IPS DF 4.7 (cell line): ENCODE measurements at regions not wholly inside any gene's neighbourhood (a gene's known extent, or its start where the extent isn't known, plus 50 kb on each side); places are given as distances from the start of the nearest gene placed in this dataset.

Experiments used
- DNase-seq: peaks from one replicate; pipeline ENCODE4 v3.0.0-alpha.2; 2013; ENCODE audit warnings: low spot score; ENCODE audit errors: extremely low read depth

DNA sequence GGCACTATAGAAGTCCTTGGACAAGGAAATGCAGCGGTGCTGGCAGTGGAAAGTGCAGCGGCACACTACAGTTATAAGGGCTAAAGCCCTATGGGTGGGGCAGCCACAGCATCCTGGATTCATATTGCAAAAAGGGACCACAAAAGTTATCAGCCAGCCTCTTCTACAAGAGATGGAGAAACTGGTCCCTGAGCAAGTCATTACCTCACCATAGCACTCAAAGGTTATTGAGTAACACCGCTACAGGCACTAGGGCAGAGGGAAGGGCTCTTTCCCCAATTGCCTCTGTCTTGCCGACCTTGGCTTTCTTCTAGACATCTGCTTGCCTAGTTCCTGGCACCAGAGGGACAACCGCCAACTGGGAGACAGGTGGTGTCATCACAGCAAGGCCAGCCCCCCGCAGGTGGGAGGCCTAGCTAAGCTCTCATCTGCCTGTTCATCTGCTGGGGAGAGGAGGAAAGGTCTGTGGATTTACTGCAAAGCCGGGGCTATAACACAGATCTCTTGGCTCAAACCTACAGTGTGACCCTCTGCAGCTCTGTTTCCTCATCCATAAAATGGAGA lies 600.0 kb downstream of the BCOR start:
- DNase-seq, result no peak

DNA sequence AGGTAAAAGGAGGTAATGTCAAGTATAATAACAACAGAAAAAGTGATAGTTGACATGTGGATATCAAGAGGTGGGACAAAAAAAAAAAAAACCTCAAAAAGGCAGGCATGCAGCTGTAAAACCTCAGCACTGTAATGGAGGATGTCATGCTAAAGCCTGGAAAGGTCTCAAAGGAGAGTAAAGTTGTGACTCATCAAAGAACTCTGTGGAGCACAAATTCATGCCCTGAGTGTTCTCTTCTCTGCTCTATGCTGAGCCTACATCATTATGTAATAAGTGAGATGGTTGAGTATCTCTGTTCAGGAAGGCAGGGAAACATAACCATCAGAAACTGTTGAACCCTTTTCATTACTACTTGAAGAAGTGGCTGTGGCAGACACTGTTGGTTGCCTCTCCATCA lies 597.8 kb downstream of the BCOR start:
- no peak for DNase-seq

DNA sequence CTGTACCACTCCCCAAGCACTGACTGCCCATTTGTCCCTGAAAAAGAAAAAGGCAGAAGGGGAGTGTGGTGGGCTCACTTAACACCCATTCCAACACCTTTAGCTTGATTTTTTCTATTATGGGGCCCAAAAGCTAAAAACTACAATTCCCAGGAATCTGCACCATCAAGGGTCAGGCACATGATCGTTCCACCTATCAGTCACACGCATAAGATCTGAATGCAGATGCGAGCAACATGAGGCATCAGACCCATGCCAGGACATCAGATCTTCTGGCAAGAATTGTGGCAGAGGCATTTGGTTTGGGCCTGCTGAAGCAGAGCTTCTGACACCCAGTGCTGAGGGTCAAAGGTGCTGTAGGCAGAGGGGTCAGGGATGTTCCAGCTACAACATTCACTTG lies 595.9 kb downstream of the BCOR start:
- no peak for DNase-seq

DNA sequence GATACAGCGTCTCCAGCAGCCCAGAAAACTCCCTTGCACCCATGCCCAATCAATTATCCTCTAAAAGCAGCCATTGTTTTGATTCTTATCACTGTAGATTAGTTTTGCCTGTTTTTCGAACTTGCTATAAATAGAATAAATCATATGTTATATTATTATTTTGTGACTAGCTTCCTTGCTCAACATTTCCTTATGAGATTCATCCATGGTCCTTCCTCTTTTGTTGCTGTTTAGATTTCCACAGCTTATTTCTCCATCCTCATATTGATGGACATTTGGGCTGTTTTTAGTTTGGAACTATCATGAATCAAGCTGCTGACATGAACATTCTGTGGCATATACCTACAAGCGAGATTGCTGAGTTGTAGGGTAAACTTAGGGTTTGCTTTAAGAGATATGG lies 595.3 kb downstream of the BCOR start:
- DNase-seq, result no peak

DNA sequence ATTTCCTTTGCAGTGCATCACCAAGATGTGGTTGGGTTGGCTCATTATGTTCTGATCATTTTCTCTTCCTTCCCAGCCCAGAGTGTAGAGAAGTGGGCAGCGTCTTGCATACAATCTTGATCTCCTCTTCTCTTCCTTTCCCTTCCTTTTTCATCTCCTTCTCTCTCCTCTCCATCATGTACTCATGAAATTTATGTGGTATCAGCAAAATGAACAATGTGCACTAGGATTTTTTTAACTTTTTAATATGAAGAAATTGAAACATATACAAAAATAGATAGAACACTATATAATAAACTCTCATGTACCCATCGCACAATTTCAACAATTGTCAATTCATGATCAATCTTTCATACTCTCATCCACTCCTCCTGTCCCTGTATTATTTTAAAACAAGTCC lies 593.5 kb downstream of the BCOR start:
- DNase-seq, result no peak

DNA sequence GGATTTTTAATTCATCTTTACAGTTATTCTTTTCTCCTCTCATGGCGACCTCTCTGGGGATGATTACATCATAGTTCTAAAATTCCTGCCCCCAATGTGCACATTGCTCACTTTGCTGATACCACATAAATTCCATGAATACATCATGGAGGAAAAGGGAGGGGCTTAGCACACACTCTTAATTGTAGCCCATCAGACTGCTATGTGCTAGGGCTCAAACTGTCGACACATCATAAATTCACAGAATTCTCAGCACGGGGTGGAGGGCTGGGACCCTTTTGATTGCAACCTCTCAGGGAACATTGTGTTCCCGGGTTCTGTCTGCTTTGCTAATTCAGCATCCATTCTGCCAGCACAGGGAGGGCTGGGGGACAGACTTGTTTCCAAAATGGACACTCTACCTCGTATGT lies 592.9 kb downstream of the BCOR start:
- DNase-seq, result no peak

DNA sequence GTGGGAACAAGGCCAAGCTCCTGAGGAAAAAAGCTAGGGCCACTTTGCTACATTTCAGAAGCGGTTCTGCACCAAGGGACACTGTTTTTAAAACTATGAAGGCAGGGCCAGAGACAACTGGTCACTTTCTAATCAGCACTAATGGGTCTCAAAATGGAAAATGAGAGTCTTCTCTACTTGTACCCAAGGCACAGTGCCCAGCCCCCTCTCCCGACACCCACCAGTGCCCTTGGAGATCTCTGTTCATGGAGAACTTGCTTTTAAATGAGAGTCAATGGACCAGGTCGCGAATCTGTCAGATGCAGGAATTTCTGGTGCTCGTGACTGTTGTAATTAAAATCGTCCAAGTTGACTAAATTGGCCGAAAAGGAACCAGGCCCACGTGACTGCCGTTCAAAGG lies 591.6 kb downstream of the BCOR start:
- DNase-seq, result no peak

DNA sequence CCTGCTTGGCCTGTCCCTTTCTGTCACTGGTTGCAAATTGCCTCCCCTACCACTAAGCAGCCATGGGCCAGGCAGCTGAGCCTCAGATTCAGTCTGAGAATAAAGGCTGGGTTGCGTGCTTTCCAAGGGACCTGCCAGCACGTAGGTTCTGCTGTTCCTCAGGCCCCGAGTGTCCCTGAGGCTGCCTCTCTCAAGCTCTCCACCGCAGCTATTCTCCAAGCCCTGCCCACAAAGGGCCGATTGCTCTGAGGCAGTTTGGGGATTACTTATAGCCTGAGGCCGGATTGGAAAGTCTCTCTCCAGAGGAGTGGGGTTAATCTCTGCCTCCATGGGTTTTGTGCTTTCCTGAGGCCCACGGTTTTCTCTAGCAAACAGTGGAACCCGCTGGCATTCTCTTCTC lies 590.7 kb downstream of the BCOR start:
- DNase-seq, result no peak

DNA sequence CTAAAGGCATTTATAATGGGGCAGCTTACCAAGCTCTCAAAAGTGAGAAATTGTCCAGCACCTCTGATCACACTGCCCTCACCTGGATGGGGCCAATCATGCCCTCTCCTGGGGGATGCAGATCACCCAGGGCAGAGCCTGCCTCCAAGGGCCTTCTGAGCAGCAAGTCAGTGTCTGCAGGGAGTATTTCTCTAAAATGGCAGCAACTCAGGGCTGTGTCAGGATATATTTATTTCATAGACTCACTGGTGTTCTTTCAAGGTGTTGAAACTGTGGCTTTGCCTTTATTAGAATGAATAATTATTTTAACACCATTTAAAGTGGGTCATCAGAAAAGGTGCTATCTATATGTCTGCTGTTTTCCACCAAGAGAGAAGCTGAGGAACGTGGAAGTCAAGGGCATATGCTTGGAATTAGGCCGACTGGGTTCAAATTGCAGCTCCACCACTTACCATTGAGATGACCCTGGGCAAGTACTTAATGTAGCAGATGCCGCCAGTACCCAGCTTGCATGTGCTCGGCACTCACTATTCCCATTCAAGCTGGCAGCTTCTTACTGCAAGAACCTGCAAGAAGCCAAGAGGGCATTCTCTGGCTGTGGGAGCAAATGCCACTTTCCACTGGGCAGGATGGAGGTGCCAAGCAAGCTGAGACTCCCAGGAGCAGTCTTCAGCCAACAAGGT lies 590.0 kb downstream of the BCOR start:
- no peak for DNase-seq

DNA sequence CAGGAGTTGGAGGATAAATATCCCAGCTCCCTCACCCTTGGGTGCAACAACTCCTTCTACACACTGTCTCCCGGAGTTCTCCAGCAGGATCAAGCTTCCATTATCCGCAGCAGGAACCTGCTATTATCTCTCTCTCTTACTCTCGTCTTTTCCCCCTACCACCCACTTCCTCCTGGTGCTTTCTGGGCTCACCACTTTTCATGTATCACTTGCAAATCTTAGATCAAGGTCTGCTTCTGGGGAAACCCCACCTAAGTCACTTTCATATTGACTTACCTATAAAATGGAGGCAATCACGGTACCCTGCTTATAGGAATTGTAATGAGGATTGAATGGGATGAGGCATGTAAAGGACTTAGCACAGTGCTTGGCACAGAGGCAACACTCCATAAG lies 589.5 kb downstream of the BCOR start:
- no peak for DNase-seq

DNA sequence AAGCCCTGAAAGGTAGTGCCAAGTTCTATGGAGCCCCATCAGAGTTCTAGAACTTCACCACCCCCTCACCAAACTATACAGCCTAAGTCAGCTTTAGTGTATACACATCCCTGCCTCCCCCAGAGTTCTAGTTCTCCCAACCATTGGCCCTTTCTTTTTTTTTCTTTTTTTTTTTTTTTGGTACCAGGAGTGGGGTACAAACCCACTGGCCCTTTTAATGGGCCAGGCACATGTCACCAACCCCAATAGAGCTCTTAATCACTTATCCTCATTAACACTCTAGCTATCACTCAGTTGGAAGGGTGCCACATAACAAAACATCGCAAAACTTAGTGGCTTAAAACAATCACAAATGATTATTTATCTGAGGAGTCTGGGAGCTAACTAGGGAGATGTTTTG lies 588.6 kb downstream of the BCOR start:
- DNase-seq, result no peak

DNA sequence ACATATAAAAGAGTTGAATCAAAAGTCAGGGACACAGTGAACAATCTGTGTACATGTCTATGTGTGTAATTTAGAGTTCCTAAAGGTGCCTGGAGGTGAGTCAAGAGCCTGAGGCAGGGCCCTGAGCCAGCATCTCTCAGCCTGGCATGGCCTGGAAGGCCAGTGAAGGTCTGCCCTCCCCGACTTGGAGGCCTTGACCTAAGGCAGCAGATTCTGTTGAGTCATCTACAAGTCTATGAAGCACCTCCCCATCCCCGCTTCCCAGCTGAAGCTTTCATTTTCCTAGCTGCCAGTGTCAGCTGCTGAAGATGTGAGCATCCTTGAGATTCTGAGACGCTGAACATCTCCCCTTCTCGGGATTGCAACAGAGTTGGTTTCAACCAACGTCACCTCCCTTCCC lies 583.9 kb downstream of the BCOR start:
- no peak for DNase-seq

DNA sequence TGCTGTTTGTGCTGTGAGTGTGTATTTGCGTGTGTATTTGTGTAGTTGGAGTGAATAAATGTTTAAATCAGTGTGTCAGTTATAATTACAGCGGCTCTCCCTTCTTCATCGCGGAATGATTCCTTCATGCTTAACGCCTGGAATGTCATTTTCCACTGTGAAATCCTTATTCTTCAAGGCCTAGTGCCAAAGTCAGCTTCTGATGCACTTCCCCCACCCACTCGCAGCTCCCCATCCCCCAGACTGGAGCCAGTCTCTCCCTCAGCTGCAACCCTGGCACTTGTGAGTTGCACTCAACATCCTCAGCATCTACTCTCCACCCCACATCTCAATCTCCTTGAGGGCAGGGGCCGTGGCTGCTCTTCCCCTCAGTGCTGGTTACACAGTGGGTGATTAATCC lies 583.0 kb downstream of the BCOR start:
- DNase-seq, result no peak

DNA sequence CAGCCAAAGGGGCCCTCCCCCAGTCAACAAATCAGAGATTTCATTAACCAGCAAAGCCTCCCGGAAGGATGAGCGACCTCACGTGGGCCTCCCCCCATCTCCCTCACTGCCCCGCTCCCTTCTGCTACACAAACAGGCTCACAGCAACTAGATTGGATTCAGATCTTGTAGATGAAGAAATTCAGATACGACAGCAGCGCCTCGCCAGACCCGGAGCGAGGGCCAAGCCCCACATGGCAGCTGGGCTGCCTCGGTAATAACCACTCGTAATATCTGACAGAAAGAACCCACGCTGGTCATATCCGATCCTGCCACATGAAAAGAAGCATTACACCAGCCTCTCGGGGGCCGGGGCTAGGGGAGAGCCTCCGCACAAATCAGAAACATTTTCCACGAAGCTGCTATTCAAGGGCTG lies 581.3 kb downstream of the BCOR start:
- DNase-seq, result no peak

DNA sequence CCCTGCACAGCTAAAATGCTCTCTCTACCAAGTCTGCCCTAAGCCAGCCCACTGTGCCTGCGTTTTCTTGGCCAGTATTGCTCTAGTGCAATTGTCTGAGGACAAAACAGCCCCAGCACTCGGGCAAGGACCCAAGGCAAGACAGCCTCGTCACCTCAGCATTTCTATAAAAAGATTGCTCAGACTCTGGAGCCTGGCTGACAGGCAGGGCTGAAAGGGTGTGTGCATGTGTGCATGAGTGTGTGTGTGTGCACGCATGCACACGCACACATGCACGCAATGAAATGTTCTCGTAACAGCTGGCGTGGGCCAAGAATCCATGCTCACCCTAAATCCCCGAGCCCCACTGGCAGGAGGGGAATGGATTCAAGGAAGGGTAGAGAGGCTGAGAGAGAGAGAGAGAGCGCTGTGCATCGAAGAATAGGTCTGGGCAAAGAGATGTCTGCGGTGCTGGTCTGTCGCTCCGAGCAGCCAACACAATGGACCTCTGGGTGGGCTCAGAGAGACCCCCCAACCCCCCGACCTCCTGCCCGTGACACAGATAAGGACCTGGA lies 579.2 kb downstream of the BCOR start:
- DNase-seq, result no peak

DNA sequence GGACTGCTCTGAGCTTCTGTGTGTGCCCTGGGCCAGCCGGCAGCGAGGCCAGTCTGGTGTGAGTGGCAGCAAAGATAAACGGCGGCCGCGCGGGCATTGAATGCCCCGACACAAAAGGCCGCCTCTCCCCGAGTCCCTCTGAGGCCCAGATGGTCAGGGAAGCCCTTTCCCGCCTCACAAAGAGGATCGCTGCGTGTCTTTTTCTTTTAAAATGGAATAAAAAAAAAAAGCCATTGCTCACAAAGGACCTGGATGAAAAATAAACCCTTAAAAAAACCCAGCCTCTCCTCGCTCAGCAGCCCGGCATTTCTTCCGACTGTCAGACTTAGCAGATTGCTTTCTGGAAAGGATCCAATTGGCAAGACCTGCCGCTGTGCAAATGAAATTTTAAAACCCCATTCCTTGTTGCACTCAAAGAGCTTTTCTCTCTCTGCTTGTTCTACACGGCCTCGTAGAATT lies 578.7 kb downstream of the BCOR start:
- DNase-seq, result no peak

DNA sequence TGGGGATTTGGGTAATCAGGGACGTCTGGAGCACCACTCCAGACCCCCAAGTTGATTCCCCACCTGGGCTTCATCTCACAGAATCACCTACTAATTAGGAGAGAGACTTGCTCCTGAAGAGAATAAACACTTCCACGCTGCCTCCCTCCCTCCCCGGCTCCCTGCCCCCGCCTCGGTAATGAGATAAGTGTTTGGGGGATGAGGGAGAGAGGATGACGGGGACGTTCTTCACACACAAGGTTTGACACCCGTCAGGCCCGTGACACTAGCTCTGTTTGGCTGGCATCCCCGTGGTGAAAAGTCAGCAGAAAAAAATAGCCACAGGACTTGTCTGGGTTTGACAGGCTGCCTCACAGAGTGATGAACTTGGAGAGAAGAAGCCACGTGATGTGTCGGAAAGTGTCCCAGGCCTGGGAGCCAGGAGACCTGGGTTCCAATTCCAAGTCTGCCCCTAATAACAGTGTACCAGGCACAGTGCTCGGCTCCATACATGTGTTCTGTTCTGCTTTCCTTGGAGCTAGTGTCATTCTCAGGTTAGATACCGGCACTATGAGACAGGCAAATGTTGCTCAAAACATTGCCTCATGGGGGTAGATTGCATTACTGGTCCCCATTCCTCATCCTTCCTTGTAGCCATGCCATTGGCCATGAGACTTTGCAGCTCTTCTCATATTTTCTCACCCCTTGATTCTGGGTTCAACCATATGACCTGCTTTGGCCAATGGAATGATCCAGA lies 578.0 kb downstream of the BCOR start:
- DNase-seq, result no peak

DNA sequence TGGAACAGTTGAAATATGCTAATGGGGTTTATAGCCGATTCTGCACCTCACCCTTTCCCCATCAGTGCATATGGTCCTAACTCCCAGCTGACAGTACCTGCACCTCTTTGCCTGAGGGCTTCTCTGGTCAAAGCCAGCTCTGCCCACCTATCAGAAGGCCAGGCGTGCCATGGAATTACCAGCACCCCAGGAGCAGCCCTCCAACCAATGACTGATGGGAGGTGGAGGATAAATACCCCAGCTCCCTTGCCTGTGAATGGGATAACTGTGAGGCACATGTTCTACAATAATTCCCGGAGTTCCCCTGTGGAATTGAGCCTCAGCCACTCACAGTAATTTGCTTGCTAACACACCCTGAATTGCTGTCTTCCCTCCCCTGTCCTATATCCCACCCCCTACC lies 572.0 kb downstream of the BCOR start:
- no peak for DNase-seq

DNA sequence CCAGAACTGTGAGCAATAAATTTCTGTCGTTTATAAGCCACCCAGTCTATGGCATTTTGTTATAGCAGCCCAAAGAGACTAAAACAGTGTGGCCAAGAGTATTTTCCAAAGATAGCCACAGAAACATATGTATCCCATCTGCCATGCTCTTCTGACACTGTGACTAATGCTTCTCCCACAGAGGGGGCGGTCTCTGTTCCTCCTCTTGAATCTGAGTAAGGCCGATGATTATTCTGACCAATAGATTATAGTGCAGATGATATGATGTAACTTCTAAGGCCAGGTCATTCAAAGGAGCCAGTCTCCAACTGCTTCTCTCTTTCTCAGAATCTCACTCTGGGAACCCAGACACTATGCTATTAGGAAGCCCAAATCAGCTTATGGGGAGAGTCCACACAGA lies 570.7 kb downstream of the BCOR start:
- DNase-seq, result no peak

DNA sequence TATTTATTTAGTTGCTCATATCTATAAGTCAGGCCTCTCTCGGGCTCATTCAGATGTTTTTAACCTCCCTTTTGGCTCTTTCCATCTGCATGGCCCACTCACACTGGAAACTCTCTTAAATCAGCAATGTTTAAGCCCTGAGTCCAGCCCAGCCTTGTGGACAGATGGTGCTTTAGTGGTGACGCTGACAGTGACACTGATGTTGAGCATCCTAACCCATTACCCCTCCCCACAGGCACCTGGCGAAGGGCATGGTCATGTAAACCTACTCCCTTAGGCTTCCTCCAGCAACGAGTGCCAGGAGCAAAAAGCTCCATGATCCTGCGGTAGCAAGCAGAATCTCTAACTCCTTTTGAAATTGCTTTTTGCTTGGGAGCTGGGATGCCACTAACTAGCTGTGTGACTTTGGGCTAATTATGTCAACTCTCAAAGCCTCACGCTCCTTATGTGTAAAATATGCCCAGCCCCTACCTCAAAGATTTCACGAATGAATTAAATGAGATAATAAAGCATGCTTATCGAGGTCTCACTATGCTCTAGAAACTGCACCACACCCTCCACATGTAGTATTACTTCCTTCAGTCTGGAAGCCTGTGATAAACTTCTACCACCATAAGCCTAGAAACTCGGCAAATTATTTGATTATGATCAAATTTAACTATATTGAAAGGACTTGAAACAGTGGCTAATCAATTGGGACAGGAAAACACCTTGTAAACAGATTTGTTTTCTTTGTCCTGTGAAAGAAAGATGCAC lies 569.4 kb downstream of the BCOR start:
- DNase-seq, result no peak

DNA sequence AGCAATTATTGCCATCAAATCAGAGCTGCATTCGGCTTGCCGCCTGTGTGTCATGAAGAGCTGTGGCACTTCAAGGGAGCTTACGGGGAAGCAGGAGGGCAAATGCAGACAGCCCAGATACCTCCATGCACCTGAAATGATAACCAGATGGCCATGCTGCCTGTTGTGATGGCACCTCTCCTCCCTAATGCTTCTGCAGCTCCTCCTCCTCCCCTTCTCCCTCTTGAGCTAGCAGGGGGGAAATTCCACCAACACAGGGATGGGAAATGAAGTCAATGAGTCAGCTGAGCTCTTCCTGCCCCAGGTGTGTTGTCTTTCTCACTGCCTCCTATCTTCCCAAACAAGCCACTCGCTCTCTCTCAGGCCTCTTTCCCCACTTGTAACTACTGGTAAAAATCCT lies 565.0 kb downstream of the BCOR start:
- no peak for DNase-seq

DNA sequence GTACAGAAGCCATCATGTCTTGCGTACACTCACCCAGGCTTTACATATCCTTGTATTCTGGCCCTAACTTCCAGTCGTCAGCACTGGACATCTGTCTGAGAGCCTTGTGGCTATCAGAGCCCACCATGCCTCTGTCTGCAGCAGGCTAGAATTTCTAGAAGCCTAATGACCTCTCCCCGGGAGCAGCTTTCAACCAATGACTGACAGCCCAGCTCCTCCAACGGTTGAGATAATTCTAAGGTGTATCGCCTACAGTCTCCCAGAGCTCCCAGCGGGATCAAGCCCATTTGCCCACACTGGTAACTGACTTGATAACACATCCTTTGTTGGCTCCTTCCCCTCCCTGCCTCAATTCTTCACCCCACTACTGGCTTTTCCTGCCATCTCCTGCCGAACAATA lies 562.8 kb downstream of the BCOR start:
- no peak for DNase-seq
